Stimulated activated CD4-positive, alpha-beta T cell treated with anti-CD3 and anti-CD28 coated beads, Interleukin-4, amount 100 ng/mL, for 48 hours (primary cell): ENCODE measurements at regions not wholly inside any gene's neighbourhood (a gene's known extent, or its start where the extent isn't known, plus 50 kb on each side); places are given as distances from the start of the nearest gene placed in this dataset.

Experiments
- DNase-seq, 2 donors: peaks; one replicate each; pipeline ENCODE4 v3.0.0-alpha.2; 2020; ENCODE audit warnings: low read depth in 2 of 2

DNA sequence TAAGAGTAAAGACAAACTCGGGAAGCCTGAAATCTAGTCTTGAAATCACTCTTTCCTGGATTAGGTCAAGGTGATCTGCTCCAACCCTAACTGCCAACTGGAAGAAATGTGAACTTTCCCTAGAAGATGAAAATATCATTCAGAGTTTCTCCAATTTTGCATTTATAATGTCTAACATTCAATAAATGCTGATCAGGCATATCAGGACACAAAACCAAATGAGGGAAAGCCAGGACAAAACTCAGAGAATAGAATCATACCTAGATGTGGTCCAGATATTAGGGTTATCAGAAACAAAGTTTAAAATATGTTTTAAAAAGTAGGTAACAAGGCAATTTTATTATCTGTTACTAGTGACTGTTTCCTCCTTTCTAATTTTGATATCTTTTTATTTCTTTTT is 335.5 kb upstream of the MAP3K7 start:
- no peak for DNase-seq

DNA sequence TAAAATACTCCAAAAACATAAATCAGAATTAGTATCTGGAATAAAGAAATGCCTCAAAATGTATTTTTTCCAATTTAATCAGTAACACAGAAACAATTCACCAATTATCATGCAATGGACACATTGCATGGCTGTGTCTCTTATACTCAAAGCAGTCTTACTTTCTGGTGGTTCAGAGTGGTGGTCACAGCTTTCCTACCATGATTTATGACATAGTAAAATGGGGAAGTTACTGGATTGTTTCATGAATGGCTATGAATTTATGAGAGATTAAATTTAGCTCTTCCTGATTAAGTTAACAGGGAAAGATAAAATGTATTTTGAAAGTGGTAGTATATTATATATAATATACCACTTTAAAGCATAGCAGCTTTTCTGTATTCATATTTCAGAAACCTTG is 331.5 kb upstream of the MAP3K7 start:
- no peak for DNase-seq

DNA sequence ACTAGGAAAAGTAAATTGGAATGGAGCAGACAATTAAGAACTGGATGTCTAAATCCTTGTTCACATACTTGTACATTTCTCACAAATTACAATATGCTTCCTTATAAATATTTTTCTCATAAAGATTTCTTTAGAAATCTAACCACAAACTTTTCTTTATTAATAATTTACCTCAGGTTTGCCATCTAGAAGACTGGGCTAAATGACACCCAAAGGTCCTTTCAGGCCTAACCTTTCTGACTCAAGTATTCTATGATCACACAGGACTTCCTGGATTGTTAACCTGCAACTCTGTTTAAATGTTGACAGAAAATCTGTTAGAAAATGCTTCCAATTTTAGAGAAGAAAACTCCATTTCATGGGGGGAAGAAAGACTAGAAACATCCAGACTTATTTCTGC is 330.5 kb upstream of the MAP3K7 start:
- no peak for DNase-seq

DNA sequence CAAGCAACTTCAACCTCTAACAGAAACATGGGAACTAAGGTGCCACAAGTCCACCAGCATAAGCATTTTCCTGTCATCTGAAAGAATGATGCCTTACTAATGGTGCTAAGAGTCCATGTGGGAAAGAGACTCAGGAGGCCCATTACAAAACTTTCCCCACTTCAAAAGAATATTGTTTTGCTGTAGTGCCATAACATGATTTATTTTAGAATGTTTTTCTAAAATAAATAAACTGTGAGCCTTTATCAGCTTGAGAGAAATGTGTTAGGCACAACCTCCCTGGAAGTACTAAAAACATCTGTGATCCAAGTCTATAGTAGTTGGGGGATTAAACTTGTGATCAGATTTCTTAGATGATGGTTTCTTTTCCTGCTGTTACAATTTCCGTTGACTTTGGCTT is 330.1 kb upstream of the MAP3K7 start:
- DNase-seq = no peak

DNA sequence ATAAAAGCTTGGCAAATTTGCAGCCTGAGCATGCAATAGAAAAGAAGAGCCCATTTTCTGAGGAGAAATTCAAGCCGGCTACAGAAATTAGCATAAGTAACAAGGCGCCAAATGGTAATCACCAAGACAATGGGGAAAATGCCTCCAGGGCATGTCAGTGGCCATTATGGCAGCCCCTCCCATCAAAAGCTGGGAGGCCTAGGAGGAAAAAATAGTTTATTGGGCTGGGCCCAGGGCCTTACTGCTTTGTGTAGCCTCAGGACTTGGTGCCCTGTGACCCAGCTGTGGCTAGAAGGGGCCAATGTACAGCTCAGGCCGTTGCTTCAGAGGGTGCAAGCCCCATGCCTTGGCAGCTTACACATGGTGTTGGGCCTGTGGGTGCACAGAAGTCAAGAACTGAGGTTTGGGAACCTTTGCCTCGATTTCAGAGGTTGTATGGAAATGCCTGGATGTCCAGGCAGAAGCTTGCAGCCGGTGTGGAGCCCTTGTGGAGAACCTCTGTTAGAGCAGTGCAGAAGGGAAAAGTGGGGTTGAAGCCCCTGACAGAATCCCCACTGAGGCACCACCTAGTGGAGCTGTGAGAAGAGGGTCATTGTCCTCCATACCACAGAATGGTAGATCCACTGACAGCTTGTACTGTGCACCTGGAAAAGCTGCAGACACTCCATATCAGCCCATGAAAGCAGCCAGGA is 328.5 kb upstream of the MAP3K7 start:
- no peak for DNase-seq

DNA sequence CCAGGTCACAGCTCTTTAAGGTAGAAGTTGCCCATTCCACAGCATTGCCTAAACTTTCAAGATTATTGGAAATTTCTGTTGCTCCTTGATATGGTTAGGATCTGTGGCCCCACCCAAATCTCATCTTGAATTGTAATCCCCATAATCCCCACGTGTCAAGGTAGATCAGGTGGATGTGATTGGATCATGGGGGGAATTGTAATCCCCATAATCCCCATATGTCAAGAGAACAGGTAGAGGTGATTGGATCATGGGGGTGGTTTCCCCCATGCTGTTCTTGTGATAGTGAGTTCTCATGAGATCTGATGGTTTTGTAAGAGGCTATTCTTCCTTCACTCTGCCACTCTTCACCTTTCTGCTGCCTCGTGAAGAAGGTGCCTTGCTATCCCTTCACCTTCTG is 327.4 kb upstream of the MAP3K7 start:
- no peak for DNase-seq

DNA sequence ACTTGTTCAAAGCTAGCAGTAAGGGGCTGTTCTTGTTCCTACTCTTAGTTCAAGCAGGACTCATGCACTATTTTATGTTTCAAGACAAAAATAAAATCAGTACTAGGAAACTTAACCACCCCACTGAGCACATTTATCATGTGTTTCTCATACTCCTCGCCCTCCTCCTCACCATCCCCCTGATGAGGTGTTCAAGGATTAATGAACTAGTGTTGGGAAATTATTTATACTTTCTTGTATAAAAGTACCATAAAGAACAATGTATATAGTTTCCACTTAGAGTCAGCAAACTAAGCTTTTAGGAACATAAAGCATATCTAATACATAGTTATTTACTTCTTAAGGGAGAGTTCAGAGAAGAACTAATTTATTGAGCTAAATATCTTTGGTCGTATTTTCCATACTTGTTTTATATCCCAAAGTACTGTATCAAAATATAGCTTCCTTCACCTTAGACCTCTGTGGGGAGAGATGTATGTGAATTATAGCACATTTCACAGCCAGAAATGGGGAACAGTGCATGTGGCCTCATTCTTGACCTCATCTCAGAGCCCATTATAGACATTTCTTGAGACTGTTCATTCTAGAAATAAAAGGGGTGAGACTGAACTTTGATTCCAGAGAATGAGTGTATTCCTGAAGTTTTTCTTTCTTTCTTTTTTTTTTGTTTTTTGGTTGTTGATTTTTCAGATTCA is 326.5 kb upstream of the MAP3K7 start:
- DNase-seq = no peak

DNA sequence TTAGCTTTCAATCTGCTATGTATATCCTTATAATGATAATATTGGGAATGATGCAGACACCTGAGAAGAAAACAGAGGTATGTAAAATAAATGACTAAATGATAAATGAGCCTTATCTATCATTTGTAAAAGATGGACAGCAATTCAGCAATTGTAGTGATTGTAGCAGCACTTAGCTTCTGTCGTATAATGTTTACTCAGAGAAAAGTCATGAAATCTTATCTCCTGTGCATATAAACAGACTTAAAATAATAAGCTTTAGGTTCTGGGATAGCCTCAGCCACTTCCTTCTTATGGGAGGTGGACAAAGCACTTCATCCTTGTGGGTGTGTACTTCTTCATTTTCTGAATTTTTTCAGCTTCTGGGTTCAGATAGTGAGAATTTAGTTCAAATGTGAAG is 324.8 kb upstream of the MAP3K7 start:
- no peak for DNase-seq

DNA sequence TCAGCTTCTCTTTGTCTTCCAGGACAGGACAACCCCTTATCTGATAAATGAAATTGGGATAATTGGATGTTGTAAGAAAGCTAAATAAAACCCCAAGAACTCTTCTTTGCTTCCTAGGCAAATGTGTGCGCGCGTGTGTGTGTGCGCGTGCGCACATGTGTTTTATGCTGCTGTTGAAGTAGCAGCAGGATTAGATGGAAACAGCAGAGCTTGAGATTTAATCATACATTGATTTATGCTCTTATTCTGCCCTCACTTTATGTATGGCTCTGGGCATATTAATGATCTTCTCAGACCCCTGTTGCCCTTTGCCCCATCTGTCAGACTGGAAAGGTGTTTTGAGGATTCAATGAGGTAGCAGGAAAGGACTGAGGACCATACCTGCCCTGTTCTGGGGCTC is 324.0 kb upstream of the MAP3K7 start:
- DNase-seq = no peak

DNA sequence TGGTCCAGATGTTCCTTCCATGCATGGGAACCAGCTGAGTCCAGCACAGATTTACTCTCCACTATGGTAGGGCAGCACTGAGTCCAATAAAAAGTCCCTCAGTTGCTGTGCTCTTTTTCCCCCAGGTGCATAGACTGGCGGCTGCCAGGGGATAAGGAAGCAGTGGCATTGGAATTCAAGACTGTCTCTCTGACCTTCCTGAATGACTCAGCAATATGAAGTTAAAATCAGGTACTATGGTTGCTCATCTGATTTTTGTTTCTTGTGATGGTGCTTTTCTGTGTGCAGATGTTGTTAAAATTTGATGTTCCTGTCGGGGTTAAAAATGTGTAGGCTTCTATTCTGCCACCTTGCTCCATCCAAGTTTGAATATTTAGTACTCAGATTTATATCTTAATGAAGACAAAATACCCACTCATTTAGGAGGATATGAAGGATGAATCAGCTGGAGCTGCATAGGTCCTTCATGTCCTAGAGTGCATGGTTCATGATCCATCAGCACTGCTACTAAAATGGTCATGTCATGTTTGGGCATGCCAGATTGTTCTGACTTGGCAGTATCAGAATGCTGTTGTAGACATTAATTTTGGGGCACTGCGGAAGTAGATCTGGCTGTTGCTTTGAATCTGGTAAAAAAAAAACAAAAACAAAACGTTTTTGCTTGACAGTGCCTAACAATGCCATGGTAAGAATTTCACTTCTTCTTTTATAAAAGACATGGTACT is 321.2 kb upstream of the MAP3K7 start:
- no peak for DNase-seq

DNA sequence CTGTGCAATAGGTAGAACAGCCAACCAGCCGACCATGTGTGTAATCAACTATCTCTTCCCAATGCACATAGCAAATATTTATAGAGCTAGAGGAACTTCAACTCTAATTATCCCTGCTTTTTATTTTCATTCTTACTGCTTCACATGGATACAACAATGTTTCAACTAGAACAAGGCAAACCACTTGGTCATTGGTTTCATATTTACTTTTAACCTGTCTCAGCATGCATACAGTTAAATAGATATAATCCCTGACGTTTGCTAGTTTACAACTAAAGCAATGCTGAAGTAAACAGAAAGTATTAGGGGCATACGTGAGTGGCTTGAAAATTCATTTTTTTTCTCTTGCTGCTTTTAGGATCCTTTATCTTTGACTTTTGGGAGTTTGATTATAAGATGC is 318.5 kb upstream of the MAP3K7 start:
- DNase-seq = no peak

DNA sequence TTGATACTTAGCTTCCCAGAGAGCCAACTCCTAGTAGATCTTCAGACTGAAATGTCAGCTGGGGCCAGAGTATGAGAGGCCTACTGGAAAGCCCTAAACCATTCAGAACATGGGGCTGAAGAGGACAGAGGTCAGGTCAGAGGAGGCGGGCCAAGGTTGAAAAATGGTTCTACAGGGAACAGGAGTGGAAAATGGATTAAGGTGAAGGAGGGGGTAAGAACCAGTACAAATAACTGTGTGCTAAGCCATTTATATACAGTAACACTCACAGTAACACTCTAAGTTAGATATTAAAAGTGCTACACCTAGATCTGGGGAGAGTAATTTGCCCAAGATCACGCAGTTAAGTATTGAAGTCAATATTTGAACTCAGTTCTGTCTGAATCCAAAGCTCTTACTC is 313.2 kb upstream of the MAP3K7 start:
- no peak for DNase-seq

DNA sequence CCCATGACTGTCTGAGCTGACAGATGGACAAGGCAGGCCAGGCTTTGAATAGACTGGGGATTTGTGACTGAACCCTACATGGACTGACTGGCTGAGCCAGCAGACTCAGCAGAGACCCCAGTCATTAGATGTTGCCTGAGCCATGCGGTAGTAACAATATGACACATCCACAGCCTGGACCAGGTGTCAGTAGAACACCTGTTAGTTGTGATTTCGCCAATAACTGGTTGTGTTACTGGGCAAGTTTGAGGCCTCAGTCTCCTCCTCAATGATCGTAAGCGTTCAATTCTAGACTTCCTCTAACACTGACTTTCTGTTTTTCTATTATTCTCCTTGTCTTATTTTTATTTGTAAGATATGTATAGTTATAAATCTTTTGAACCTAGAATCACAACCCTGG is 311.9 kb upstream of the MAP3K7 start:
- DNase-seq = no peak

DNA sequence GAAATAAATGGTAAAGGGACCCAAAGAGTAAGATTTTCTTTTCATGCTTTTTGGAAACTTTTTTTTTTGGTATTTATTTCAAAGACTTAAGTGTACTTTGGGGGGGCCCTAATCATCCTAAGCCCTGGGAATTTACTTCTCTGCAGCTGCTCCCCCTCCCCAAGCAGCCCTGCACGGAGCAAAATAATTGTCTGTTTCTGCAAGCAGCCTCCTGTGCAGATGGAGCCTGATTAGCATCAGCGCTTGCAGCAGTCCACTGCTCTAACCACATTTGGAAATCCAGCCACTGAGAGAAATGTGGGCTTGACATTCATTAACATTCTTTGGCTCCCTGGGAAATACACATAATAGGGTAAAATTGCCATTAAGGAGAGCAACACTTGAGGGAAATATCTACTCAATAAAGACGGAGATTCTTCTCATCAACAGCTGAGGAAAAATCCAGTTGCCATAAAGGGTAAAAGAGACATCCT is 309.2 kb upstream of the MAP3K7 start:
- no peak for DNase-seq

DNA sequence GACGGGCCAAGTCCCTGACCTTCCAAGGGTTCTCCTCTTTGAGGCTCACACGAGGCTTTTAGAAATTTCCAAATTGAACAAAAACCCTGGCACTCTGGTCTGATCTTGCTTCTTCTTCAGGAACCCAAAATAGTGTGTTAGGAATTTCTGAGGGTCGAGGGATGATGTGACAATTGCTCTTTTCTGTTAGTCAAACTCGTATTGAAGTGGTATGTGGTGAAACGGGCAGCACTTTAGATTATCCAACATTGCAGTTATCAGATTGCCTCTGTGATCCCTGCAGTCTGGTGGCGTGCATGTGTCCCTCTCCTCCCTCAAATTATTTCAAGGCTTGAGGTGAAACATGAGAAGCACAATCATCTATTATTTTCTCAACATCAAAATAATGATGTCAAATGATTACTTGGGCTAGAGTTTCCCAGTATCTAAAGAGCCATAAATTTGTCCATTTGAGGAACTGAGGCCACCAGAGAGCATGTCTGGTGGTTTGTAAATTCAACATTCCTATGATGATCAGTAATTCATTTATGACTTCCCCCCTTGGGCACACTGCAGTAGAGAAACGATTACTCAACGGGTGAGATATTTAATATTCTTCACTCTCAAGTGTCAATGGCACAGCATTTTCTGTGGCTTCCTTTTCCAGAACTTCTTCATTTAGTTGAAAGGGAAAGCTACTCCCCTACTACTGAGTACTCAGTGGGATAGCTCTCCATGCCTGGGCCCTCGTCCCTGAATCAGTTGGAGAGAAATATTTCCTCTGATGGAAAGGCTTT is 308.6 kb upstream of the MAP3K7 start:
- DNase-seq = no peak

DNA sequence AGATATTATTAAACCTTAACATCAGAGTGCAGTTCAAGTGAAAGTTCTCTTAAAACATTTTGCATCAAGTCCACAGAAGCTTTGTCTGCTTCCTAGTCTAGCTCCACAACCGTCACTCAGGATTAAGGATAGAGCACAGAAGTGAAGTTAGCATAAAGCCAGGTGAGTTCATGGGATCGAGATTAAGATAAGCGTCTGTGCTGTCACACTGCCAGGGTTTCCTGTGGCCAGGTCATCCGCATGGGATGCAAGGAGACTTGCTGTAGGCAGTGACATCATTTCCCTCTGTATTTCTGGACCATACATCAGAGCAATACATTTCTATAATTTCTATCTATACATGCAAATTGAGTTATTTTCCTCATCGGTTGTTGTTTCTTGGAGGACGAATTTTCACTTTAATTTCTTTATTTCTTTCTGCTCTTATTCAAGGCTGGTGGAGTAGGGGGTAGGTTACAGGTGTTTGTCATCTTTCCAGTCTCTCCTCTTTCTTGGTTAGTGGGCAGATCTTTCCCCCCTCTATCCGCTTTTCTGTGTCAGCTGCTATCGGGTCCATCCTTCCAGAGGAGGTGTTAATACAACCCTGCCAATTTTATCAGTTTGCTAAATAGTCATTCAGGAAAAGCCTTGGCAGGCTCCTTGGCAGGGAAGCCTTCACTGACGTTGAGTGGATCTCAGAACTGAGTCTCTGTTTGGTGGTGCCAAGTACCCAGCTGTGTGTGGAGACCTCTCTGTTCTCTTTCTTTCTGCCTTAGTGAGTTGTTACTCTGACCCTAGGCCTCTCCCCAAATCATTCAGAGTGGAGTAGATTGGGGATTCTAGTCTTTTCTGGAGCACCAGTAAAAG is 307.6 kb upstream of the MAP3K7 start:
- no peak for DNase-seq

DNA sequence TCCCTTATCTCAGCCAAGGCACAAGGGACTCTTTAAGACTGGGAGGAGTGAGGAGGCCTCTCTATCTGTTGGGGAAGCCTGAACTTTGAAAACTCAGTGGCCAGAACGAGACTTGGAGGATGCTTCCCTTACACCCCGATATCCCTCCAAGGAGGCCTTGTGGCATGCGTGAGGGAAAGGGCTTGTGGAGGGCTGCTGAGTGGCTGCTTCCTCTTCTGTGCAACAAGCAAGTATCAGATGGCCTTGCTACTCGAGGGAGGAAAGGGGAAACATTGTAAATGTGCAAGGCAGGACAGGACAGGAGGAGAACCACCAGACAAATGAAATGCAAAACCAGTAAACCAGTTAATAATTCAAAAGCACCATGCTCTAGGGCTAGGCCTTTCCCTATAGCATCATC is 306.5 kb upstream of the MAP3K7 start:
- DNase-seq = no peak

DNA sequence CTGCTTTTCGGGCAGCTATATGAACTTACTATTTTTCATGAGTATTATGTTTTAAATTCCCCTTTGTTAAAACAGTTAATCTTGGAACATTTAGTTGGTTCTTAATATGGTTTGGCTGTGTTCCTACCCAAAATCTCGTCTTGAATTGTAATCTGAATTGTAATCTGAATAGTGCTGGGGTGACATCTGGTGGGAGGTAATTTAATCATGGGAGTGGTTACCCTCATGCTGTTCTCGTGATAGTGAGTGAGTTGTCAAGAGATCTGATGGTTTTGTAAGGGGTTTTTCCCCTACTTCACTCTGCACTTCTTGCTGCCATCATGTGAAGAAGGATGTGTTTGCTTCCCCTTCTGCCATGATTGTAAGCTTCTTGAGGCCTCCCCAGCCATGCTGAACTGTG is 305.4 kb upstream of the MAP3K7 start:
- DNase-seq = no peak

DNA sequence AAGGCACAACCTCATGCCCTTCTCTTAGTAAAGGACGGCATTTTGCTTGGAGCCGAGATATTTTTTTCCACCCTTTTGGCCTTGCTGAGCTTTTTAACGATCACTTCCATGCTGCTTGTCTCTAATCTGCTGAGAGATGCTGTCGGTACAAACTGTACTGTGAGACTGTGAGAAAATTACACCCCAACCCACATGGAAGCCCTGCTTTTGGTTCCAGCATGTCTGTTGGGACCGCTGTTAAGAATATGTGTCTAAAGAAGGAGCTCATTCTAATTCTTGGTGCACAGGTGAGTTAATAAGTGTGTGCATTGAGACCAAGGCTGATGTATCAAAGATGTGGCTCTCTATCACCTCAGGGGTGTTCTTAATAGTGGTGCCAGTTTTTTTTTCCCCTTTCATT is 304.5 kb upstream of the MAP3K7 start:
- no peak for DNase-seq

DNA sequence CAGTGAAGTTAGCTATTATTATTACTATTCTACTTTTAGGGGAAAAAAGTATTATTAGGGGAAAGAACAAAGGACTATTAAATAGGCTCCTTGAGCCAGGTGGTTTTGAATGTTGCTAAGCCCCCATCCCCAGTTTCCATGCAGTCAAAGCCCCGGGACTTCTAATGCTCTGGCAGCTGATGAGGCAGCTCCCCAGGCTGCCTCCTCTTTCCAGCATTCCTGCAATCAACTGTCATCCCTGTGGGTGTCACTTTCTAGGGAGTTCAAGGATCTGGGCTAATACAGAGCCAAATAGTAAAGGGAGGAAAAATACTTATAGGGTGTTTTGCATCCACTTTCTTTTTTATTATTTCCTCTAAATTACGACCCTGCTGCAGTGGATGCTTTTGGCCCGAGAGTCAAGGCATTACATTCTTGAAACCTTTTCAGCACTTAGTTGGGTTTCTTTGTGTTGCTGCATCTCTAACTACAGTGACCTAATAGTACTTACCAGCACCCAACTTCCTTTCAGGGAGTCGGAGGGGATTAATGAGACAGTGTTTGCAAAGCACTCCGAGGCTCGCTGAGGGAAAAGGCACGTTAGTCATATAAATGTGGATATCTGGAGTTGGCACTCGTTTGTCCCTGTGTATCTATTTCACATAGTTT is 303.9 kb upstream of the MAP3K7 start:
- DNase-seq = no peak

DNA sequence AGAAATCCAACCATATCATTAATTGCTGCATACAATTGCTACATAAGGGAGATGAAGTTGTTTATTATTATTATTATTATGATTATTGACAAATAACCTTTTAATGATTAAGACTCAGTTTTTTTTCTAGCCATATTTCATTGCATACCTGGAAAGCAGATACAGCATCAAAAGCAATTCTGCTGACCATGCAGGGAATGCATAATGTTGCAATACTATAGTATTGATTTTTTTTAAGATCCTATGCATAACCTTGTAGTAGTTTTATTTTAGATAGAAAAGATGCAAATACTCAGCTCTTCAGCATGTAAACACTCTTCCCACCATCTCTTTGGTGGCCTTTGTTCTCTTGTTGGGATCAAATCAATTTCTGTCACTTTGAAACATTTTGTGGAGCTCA is 300.9 kb upstream of the MAP3K7 start:
- DNase-seq = no peak
